ENCODE measurements at regions not wholly inside any gene's neighbourhood (a gene's known extent, or its start where the extent isn't known, plus 50 kb on each side); places are given as distances from the start of the nearest gene placed in this dataset.

DNA sequence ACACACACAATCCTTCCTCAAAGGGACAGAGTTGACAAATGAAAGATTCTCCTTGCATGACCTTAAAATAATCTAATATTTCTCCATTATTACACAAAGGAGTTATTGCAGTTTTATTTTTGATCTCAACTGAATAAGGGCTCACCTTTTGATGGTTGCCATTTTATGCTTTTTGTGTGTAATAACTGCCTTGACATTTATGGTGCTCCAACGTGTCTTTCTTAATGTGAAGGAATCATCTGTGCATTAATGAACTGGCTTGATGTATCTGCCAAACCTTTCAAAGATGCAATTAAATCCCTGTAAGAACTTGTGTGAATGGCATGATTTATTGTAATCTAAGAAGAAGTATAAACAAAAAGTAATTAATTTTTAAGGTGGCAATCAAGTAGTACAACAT lies 1519.8 kb upstream of the CDH9 start:
- Histone ChIP-seq H3K36me3 (no peaks in the 10 kb centered on the region), H3K4me3 (no peak overlapping the region), H3K27ac (no peak overlapping the region), H3K9me3 (peaks cover 0 to 3% (median 0%) of the 10 kb centered on the region in 4 donors), H3K27me3 (no peaks in the 10 kb centered on the region), H3K4me1 (no peaks in the 10 kb centered on the region)
- no peak for DNase-seq
- no peak for TF ChIP-seq POLR2A (IDR thresholded peaks at IDR 0.05)
- TF ChIP-seq, protein P1, sequence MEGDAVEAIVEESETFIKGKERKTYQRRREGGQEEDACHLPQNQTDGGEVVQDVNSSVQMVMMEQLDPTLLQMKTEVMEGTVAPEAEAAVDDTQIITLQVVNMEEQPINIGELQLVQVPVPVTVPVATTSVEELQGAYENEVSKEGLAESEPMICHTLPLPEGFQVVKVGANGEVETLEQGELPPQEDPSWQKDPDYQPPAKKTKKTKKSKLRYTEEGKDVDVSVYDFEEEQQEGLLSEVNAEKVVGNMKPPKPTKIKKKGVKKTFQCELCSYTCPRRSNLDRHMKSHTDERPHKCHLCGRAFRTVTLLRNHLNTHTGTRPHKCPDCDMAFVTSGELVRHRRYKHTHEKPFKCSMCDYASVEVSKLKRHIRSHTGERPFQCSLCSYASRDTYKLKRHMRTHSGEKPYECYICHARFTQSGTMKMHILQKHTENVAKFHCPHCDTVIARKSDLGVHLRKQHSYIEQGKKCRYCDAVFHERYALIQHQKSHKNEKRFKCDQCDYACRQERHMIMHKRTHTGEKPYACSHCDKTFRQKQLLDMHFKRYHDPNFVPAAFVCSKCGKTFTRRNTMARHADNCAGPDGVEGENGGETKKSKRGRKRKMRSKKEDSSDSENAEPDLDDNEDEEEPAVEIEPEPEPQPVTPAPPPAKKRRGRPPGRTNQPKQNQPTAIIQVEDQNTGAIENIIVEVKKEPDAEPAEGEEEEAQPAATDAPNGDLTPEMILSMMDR (IDR thresholded peaks at IDR 0.05), result no peak

DNA sequence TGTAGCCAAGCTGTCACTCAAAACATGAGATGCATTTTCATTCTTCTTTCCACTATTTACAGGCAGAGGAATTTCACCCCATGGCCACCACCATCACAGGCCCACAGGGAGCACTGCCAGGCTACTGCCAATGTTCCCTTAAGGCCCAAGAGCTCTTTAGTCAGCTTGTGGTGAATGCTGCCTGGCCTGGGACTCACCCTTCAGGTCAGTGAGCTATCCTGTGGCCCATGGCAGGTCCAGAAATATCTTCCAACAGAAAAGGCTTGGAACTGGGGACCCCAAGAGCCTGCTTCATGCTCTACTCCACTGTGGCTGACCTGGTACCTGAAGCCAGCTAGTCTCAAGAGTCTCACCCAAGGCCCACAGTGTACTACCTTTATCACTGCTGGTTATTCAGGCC lies 1518.7 kb upstream of the CDH9 start:
- Histone ChIP-seq H3K9me3 (peaks cover 0 to 3% (median 0%) of the 10 kb centered on the region in 4 donors), H3K4me1 (no peaks in the 10 kb centered on the region), H3K4me3 (no peak overlapping the region), H3K36me3 (no peaks in the 10 kb centered on the region), H3K27me3 (no peaks in the 10 kb centered on the region), H3K27ac (no peak overlapping the region)
- no peak for DNase-seq
- TF ChIP-seq POLR2A (IDR thresholded peaks at IDR 0.05), result no peak
- TF ChIP-seq, protein P1 (IDR thresholded peaks at IDR 0.05), result no peak

DNA sequence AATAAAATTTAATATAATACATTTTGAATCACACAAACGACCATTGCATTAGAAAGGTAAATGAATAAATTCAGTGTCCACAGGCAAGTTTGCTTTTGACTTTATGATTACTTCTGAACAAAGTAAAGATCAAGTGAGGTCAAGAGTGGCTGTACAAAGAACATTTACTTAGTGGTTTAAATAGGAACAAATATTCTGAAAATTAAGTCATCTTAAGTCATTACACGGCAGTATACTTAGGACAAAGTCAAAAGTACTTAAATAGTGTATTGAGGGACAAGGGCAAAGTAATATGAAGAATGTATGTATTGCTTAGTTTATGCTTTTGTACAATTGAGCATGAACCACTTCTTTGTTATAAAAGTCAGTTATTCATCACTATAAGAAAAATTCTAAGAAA lies 1511.2 kb upstream of the CDH9 start:
- DNase-seq, result no peak
- TF ChIP-seq POLR2A (IDR thresholded peaks at IDR 0.05), result no peak
- TF ChIP-seq, protein P1 (IDR thresholded peaks at IDR 0.05), result no peak
- peaks cover 0 to 6% (median 0%) of the 10 kb centered on the region in 4 donors for H3K9me3 ChIP-seq
- H3K4me1 ChIP-seq, result no peaks in the 10 kb centered on the region
- no peaks in the 10 kb centered on the region for H3K36me3 ChIP-seq
- no peaks in the 10 kb centered on the region for H3K27me3 ChIP-seq
- H3K4me3 ChIP-seq, result no peak overlapping the region
- H3K27ac ChIP-seq, result no peak overlapping the region

DNA sequence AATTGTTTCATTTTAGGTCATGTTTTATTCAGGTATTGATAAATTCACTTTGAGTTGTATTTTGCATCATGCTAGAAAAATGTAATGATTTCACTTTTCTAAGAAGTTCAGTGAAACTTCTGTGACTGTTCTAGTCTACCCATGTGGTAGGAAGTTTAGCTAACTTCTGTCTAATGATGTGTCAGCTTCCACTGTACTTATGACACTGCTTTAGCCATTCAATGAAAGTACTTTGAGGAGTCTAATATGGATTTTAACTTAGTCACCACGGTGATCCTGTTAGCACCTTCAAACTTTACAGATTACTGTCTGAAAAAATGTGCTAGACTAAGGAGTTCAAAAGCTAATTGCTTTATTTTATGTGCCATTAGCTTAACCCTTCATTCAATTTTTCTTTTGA lies 1510.5 kb upstream of the CDH9 start:
- TF ChIP-seq, protein P1 (IDR thresholded peaks at IDR 0.05), result no peak
- TF ChIP-seq POLR2A (IDR thresholded peaks at IDR 0.05), result no peak
- Histone ChIP-seq H3K4me3 (no peak overlapping the region), H3K9me3 (peaks cover 0 to 6% (median 0%) of the 10 kb centered on the region in 4 donors), H3K27ac (no peak overlapping the region), H3K4me1 (no peaks in the 10 kb centered on the region), H3K27me3 (no peaks in the 10 kb centered on the region), H3K36me3 (no peaks in the 10 kb centered on the region)
- DNase-seq, result no peak

DNA sequence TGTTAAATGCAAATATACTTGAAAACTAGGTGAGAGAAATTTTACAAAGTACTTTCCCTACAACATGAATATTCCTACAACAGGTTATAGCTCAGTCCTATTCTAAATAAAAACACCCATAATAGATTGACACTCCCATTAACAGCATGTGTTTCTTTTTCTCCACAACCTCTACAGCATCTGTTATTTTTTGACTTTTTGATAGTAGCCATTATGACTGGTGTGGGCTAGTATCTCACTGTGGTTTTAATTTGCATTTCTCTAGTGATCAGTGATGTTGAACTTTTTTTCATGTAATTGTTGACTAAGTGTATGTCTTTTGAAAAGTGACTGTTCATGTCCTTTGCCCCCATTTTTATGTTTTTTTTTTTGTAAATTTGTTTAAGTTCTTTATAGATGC lies 1506.1 kb upstream of the CDH9 start:
- Histone ChIP-seq H3K36me3 (no peaks in the 10 kb centered on the region), H3K4me3 (no peak overlapping the region), H3K27me3 (no peaks in the 10 kb centered on the region), H3K4me1 (no peaks in the 10 kb centered on the region), H3K9me3 (no peaks in the 10 kb centered on the region), H3K27ac (no peak overlapping the region)
- TF ChIP-seq, protein P1 (IDR thresholded peaks at IDR 0.05), result no peak
- TF ChIP-seq POLR2A (IDR thresholded peaks at IDR 0.05), result no peak
- no peak for DNase-seq

DNA sequence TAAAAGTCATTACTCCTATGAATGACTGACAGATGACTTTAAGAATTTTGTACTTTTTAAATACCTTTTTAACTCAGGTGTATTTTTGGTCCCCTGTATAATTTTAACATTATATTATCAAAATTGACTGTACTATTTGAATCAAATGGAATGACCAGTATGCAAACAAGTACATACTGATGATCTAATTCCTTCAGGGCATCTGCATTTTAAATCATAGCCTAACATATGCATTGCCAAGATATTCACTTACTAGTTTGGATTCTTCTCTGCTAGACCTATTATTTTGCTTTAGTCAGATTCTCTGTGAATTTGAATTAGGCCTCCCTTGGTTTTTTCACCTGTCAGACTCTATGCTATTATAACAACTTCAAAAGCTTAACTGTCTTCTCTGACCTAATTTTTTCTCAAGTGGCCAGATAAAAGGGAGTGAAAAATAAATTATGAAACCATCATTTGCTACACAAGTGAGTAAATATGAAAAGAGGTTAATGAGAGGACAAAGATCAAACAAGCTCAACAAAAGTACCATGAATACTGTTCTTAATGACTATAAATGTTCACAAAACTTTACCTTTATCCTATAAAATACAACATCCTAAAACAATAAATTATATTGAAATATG lies 1505.2 kb upstream of the CDH9 start:
- no peak for TF ChIP-seq POLR2A (IDR thresholded peaks at IDR 0.05)
- TF ChIP-seq, protein P1 (IDR thresholded peaks at IDR 0.05), result no peak
- DNase-seq, result no peak

More for the DNA sequence above, 1505.2 kb upstream of the CDH9 start:
- Histone ChIP-seq H3K9me3 (no peaks in the 10 kb centered on the region), H3K27me3 (no peaks in the 10 kb centered on the region), H3K27ac (no peak overlapping the region), H3K4me1 (no peaks in the 10 kb centered on the region), H3K36me3 (no peaks in the 10 kb centered on the region), H3K4me3 (no peak overlapping the region)

Data from Peyer's patch (tissue), 4 donors.